SH-SY5Y (cell line): ENCODE measurements at regions not wholly inside any gene's neighbourhood (a gene's known extent, or its start where the extent isn't known, plus 50 kb on each side); places are given as distances from the start of the nearest gene placed in this dataset.

Experiments used
- GATA2 ChIP-seq: IDR thresholded peaks from 2 replicates; pipeline ENCODE4 v1.6.1; 2011; ENCODE audit warnings: mild to moderate bottlenecking, low read depth, low read length
- GATA3 ChIP-seq: IDR thresholded peaks from 2 replicates; pipeline ENCODE4 v1.6.1; 2011; ENCODE audit warnings: low read depth, mild to moderate bottlenecking, low read length, moderate library complexity

DNA sequence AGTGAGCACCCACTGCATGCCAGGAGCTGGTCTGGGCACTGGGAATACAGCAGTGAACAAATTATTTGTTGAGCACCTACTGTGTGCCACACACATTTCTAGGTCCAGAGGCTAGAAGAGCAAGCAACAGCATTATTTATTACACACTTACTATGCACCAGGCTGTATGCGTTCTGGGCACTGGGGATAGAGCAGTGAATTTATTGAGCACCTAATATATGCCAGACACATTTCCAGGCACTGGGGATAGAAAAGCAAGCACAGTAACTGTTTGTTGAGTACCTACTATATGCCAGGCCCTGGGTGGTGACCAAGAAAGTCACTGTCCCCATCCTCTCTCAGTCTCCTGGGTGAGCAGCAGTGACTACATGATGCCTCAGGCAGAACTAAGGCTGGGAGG lies 107.5 kb upstream of the NCOR2 start:
- no peak for TF ChIP-seq GATA3
- no peak for TF ChIP-seq GATA2
